Esophagus muscularis mucosa (tissue), 3 donors: ENCODE measurements at regions not wholly inside any gene's neighbourhood (a gene's known extent, or its start where the extent isn't known, plus 50 kb on each side); places are given as distances from the start of the nearest gene placed in this dataset.

ENCODE experiments used
- CTCF ChIP-seq, 3 experiments: fragments of 200-600 bp in 2 of 3; fragments of 450-650 bp in 1 of 3; sonication (generic) in 2 of 3; IDR thresholded peaks; one replicate each; pipeline ENCODE4 v1.5.1; 2017 to 2019; ENCODE audit warnings: antibody characterized with exemption in 3 of 3, mild to moderate bottlenecking in 2 of 3, moderate library complexity in 1 of 3
- POLR2A ChIP-seq: fragments of 450-650 bp; IDR thresholded peaks from one replicate; pipeline ENCODE4 v1.6.1; 2017; ENCODE audit warnings: antibody characterized with exemption, moderate library complexity, mild to moderate bottlenecking, low read depth
- POLR2AphosphoS5 ChIP-seq, 2 donors: sonication (generic); formaldehyde crosslinking; IDR thresholded peaks; one replicate each; pipeline ENCODE4 v1.6.1; 2017; ENCODE audit warnings: antibody characterized with exemption in 2 of 2

GRCh38 chr2:74779587-74780135 lies 54.3 kb upstream of the HK2 start:
- TF ChIP-seq CTCF (IDR thresholded peaks at IDR 0.05): no peak
- no peak for TF ChIP-seq POLR2A
- TF ChIP-seq POLR2AphosphoS5 (IDR thresholded peaks at IDR 0.05): no peak
